ENCODE measurements at regions not wholly inside any gene's neighbourhood (a gene's known extent, or its start where the extent isn't known, plus 50 kb on each side); places are given as distances from the start of the nearest gene placed in this dataset.

DNA sequence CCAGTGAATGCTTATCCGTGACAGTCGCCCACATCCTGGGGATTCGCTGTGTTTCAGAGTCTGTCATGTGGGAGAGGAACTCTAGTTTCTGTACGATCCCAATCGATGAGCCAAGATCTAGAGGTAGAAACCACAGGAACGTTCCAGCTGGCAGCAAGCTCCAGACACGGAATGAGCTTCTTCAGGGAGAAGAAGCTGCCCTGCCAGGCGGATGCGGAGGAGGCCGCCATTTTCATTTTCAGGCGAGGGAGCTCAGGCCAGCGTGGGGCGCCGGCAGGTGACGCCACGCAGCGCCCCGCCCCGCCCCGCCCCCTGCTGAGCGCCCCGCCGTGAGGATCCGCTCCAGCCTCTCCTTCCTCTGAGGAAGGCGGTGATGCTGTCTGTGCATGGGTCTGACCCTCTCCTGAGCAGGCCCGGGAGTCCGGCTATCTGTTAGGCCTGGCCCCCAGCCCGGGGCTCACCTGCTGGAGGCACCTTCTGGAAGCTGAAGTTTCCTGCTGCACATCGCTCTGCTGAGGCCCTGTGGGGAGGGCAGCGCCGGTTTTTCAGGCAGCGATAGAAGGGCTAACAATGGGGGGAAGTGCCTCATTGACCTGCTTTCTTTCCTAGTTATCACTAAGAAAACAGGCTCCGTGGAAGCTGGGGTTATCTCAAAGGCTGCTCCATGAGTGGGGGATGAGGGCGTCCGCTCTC lies 147.5 kb downstream of the ERMARD start:
- DNase-seq = no peak

DNA sequence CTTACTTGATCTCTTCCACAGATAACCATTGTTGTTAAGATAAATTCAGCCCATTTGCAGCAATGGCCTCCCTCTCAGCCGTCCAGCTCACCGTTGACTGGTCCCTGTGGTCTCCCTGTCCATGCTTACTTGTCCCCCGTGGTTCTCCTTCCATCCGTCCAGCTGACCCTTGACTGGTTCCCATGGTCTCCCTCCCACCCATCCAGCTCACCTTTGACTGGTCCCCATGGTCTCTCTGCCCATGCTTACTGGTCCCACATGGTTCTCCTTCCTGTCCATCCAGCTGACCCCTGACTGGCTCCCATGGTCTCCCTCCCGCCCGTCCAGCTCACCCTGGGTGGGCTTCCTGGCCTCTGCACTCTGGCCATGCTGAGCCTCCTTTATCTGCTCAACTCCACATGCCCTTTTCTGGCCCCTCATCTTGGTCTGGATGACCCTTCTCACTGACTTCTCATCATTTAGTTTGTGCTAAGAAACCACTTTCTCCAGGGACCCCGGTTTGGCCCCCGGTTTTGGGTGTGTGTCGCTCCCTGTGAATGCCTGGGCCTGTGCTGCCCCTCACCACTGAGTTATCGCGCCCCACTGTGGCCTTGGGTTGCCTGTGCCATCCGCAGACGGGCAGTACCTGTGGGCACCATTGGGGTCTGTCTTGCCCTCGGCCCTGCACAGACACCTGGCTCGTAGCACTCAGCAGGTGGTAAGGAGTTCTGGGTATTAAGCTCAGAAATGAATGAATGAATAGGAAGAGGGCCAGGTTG lies 146.4 kb downstream of the ERMARD start:
- DNase-seq = no peak

DNA sequence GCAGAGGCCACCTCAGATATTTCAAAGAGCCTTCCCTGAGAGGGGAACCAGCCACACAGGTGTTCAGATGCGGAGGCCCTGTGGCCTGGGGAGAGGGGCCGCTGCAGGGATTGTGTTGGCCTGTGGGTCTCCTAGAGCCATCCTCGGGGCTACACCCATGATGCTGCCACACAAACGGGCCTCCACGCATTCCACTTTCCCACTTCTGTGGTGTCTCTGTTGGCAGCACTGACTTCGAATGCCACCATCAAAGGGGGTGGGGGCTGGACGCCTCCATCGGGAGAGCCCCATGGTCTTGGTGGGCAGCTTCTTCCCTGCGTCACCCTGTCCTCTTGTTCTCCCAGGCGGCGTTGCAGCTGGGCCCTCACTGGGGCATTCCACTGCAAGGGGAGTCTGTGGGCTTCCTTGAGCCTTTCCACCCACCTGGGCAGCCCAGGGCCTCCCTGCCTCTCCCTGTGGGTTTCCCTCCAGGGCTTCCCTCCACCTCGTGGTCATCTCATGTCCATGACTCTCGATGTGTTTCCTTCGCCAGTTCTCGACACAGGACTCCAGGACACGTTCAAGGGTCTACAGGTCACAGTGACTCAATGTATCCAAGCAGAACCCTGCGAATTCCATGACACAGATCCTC lies 145.5 kb downstream of the ERMARD start:
- DNase-seq = no peak

DNA sequence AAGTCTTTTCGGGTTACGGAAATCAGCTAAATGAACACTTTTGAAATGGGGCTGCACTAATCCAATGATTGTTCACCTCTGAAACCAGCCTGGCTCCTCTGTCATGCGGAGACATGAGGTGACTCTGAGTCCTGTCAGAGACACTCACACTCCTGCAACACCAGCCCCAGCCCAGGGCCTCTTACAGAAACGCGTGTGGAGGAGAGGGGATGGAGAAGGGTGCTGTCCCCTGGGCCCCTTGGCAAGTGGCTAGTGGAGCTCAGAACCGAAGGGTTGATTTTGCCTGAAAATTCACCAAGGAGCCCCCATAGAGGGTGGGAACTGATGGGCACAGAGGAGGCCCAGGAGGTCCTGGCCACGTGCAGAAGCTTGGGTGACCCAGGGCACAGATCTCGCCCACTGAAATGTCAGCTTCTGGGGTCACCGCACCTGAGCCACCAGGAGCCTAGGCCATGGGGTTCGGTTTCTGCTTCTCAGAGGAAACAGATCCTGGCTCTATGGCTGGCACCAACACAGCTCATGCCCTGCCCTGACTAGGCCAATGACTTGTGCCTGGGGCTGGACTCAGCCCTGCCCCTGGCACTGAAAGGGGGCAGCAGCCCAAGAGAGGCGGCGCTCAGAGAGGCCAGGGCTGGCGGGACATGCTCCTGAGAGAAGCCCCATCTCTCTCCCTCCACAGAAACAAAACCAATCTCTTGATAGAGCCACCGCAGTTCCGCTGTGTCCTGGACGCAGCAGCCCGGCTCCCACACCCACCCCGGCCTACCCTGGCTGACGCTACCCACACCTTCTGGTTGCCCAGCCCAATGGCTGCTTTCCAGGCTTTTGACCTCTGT lies 144.7 kb downstream of the ERMARD start:
- no peak for DNase-seq

DNA sequence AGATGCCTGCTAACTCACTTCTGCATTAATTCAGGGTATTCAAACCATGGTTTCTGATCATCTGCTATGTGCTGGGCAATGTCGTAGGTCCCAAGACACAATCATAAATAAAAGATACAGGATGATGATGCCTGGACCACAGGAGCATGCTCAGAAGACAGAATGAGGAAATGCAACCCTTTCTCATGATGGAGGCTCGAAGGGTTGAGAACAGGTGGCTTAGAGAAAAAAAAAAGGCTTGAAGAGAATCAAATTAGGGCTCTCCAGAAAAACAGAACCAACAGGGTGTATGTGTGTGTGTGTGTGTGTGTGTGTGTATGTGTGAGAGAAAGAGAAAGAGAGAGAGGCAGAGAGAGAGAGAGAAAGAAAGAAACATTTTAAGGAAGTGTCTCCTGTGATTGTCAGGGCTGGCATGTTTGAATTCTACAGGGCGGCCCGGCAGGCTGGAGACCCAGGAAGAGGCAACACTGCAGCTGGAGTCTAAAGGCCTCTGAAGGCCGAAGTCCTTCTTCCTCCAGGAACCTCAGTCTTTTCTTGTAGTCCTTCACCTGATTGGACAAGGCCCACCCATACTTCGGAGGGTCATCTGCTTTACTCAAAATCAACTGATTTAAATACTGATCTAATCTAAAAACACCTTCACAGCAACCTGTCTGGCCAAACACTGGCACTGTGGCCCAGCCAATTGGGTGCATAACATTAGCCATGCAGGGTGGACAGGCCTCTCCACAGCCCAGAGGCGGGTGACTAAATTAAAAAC lies 143.8 kb downstream of the ERMARD start:
- no peak for DNase-seq

DNA sequence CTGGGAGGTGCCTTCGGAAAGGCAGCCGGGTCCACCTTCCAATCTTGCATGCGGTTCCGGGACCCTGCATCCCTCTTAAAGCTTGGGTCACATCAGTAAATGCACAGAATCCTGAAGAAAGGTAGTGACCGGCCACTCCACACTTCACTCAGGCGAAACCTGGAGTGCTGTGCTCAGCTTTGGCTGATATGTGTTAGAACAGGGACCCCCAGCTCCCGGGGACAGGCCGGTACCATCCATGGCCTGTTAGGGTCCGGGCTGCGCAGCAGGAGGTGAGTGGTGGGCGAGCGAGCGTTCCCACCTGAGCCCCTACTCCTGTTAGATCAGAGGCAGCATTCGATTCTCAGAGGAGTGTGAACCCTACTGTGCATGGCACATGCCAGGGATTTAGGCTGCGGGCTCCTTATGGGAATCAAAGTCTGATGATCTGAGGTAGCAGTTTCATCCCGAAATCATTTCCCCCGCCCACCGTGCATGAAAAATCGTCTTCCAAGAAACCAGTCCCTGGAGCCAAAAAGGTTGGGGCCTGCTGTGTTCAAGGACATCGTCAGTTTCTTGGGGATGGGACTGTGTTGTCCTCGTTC lies 143.0 kb downstream of the ERMARD start:
- no peak for DNase-seq

DNA sequence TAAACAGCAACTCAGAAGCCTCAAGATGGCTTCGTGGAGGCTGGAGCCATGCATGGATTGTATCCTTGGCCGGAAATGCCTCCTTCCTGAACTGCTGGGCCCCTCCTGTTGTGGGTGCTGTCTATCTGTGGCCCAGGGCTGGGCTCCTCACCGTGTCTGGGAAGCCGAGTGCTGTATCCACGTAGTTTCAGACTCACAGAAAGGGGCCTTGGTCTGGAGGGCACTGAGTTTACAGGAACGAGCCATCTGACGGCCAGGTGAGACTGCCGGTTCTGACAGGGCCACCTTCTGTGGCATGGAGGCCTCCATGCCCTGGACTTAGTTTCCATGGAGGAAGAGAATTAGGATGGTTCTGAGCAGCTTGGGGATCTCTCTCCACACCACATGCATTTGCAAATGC lies 142.2 kb downstream of the ERMARD start:
- DNase-seq = no peak

DNA sequence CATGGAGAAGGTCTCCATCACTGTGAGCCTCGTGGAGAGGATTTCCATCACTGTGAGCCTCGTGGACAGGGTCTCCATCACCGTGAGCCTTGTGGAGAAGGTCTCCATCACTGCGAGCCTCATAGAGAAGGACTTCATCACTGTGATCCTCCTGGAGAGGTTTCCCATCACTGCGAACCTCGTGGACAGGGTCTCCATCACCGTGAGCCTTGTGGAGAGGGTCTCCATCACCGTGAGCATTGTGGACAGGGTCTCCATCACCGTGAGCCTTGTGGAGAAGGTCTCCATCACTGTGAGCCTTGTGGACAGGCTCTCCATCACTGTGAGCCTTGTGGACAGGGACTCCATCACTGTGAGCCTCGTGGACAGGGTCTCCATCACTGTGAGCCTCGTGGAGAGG lies 140.4 kb downstream of the ERMARD start:
- DNase-seq = no peak

DNA sequence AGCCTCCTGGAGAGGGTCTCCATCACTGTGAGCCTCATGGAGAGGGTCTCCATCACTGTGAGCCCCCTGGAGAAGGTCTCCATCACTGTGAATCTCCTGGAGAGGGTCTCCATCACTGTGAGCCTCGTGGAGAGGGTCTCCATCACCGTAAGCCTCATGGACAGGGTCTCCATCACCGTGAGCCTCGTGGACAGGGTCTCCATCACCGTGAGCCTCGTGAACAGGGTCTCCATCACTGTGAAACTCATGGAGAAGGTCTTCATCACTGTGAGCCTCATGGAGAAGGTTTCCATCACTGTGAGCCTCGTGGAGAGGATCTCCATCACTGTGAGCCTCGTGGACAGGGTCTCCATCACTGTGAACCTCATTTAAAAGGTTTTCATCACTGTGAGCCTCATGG lies 140.0 kb downstream of the ERMARD start:
- DNase-seq = no peak

DNA sequence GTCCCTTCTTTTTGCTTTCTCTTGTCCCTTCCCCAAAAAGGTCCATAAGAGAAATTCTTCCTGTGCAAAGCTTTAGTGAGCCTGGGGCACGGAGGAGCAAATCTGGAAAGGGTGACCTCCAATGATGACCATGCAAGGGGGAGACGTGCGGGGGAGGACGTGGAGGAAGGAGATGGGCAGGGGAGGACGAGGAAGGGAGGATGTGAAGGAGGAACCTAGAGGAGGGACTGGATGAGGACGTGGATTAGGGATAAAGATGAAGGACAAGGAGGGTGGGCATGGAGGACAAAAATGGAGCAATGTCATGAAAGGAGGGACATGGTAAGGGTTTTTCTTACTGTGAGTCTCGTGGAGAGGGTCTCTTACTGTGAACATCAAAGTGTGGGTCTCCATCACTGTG lies 139.5 kb downstream of the ERMARD start:
- no peak for DNase-seq

DNA sequence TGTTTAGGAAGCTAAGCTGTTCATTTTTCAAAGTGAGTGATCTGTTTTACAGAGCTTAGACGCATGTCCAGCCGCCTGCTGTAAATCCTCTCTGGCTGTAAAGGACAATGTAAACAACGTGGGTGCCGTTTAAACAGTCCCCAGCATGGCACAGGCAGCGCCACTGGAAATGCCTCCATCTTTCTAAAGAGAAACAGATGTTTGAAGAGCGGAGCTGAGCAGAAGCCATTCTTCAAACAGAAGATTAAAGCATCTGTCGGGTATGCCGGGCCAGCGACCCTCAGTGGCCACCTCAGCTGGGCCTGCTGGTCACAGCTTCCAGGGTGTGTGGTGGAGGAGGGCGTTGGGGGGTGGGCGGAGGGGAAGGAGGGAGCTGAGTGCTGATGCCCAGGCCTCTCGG lies 138.6 kb downstream of the ERMARD start:
- no peak for DNase-seq

DNA sequence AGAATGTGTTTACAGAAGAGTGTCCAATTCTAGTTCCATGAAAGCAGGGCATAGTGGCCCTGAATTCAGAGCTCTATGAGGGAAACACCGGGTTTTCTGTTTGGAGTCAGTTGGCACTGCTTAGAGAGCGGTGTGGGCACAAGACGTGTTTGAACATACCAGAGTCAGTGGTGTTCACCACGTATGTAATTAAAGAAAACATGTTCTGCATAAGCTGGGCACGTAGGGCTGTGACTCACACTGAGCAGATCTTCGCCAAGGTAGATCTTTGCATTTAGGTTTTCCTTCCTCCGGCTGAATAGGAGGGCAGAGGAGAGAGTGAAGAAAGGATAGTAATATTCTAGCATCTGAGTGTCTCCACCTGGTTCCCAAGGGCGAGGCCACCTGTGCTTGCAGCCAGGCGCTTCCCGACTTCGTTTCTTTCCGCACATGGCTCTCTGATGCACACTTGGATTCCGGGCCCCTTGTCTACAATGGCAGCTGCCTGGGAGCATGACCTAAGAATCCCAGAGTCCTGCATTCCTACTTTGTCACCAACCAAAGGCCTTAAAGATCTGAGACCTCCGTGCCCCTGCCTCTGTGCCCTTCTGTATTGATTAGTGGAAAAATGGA lies 136.2 kb downstream of the ERMARD start:
- DNase-seq = no peak

DNA sequence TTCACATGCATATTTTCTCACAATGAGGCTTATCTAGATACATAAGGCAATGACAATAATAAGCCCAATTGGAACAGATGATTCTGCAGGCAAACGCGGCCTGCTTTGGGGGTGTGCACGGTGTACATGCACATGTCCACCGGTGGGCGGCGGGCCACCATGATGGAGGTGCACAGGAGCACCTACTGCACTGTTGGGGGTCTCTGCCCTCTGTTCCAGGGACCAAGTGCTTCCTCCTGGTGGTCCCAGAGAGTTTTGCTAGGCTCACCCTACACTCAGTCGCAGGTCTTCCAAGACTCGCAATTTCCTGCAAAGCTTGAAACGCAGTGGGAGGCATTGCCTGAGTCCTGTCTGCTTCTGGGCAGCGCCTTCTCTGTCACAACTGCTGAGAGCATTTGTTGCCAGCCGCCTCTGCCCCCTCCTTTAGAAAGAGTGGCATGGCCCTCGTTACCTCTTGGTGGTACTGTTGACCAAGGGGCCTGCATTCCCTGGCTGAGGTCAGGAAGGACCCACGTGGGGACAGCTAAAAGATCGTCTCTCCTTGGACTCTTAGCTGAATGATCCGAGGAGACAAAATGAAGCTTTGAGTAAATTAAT lies 135.3 kb downstream of the ERMARD start:
- DNase-seq = no peak

DNA sequence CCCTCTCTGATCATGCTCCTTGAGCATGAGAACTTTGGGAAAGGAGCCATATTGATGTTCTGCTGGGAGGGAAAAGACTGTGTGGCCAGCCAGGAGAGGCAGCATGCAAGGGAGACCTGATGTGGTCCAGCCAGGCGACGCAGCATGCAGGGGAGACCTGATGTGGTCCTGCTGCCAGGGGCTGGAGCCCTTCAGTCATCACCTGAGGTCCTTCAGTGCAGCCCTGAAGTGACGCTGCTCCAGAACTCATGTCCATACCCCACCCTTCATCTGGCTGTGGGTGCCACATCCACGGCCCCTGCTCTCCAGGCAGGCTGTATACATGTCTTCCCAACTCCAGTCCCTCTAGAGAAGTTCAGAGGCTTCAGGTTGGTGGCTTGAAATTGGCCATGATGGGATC lies 134.4 kb downstream of the ERMARD start:
- no peak for DNase-seq

DNA sequence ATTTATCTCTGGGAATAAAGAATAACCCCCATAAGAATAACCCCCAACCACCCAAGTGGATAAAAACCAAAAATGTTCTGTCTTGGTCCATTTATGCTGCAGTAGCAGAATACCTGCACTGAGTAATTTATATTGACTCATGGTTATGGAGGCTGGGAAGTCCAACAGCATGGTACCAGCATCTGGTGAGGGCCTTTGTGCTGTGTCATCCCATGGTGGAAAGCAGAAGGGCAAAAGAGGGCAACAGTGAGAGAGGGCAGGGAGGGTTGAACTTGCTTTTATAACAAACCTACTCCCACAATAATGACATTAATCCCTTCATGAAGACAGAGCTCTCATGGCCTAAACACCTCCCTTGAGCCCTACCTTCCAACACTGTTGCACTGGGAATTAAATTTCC lies 133.7 kb downstream of the ERMARD start:
- DNase-seq = no peak

DNA sequence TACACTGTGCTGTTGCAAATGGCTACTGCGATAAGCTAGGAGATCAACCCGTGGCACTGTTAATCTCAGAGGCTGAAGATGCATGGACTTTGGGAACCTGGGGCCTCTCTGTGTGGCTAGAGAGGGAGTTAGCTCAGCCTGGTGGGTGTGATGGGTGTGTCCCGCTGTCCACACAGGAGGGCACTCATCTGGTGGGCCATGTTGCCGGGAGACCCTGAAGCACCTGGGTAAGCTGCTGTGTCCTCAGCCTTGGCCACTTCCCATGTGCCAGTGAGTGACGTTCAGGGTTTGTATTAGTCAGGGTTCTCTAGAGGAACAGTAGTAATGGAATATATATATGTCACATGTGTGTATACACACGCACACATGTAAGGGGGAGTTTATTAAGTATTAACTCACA lies 132.7 kb downstream of the ERMARD start:
- DNase-seq = no peak

DNA sequence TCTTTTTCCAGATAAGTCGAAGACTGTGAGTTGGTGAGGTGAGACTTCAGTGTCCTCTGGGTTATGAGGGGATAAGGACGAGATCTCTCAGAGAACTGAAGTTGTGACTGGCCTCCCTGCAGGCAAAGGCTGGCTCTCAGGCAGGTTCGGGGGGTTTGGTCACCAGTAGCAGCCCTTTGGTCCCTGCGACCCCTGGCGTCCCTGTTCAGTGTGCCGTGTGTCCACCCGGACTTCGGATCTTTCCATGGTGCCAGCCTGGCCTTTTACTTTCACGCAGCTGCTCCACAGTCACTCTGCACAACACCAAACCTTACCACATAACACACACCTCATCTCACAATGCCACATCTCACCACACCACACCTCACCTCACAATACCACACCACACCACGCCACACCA lies 131.9 kb downstream of the ERMARD start:
- no peak for DNase-seq

DNA sequence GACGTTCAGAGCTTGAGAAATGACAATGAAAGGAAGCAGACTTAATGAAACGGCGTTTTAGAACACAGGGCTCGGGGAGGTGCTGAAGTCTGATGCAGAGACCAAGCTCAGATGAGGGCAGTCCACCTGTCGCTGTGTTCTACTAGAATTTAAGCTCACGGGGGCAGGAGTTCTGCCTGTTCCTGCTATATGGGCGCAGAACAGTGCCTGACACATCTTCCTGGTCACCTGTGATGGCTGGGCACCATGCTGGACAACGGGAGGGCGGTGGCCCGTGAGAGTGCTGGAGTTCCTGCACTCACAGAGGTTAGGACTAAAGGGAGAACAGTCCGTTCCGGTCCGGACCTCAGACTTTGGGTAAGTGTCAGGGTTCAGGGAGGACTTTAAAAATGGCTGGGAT lies 130.6 kb downstream of the ERMARD start:
- no peak for DNase-seq

DNA sequence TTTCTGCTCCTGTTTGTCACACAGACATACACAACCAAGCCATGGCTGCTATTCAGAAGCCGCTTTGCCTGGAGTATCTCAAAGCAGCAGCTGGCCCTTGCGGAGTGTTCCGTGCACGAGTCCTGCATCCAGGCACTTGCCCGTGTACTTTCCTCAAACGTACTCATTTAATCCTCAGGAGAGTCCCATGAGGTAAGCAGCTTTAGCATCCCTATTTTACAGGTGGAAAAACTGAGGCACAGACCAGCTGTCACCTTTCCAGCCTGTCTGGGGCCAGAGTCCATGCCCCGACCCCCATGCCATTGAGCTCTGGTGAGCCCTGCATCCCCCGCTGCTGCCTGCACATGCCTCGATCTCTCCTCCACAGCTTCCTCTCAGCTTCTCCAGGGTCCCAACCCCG lies 130.0 kb downstream of the ERMARD start:
- no peak for DNase-seq

DNA sequence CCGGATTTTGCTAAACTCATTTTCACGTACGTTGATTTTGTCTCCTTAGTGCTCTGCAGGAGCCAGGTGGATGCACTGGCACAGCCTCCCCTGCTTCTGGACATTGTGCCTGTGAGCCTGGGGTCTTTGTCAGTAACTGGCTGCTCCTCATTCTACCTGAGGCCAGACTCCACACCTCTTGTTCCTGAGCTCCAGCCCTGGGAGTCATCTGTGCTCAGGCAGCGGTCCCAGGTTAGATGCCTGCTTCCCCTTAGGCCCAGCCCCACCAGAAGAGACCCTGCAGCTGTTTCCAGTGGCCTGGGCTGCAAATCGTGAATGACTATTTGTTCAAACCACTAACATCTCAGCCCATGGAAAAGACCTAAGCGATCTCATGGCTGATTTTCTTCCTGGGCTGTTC lies 129.1 kb downstream of the ERMARD start:
- DNase-seq = no peak

DNA sequence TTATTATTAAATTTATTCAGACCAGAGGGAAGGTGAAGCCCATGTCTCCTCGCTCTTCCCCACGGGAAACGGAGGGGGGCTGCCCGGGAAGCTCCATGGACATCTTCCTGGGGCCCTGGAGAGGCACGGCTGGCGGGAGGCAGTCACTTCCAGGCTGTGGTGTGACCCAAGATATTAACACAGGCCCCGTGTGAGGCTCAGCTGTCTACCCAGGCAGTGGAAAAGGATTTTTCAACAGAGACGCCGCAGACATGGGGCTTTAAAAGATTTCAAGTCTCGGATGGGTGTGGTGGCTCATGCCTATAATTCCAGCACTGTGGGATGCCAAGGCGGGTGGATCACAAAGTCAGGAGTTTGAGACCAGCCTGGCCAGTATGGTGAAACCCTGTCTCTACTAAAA lies 117.9 kb downstream of the ERMARD start:
- DNase-seq = no peak
